ENCODE measurements at regions not wholly inside any gene's neighbourhood (a gene's known extent, or its start where the extent isn't known, plus 50 kb on each side); places are given as distances from the start of the nearest gene placed in this dataset.

DNA sequence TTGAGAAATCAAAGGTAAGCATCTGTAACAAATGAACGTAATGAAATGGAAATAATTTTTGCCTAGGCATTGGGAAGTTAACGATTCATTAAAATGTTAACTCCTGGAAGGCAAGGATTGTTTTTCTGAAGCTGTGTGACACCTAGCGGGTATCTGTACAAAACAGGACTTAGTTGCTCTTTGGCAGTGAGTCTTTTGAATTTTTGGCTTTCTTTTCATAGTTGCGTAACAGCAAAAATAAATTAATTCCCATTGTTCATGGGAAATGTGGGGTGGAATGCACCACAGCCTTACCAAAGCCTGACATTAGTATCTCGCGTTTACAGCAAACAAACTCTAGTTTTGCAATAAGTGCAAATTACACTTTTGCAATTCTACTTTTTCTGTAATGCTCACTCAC, 92.7 kb upstream of the DTNBP1 start:
- no peak for DNase-seq
- Histone ChIP-seq H3K36me3 (replicated peaks in 1 of 2; ENCODE audit: control insufficient read depth in 1 of 2, insufficient read depth in 2 of 2, low read length in 2 of 2) (no peaks in the 10 kb centered on the region), H3K4me2 (replicated peaks; ENCODE audit: extremely low read depth, low read length, poor library complexity, severe bottlenecking) (no peak overlapping the region), H3K4me3 (replicated peaks in 1 of 3; ENCODE audit: low read depth in 2 of 3, low read length in 3 of 3) (no peak overlapping the region), H3K27me3 (ENCODE audit: control insufficient read depth in 2 of 2, insufficient read depth in 2 of 2, low read length in 2 of 2) (no peaks in the 10 kb centered on the region), H3K9me3 (replicated peaks in 1 of 2; ENCODE audit: control insufficient read depth in 1 of 2, insufficient read depth in 1 of 2, low read length in 2 of 2) (no peaks in the 10 kb centered on the region), H3K4me1 (ENCODE audit: control insufficient read depth in 1 of 2, insufficient read depth in 2 of 2, low read length in 2 of 2) (no peaks in the 10 kb centered on the region), H2AFZ (ENCODE audit: insufficient read depth, low read depth, low read length, poor library complexity, severe bottlenecking) (no peak overlapping the region), H3K27ac (ENCODE audit: low read depth in 1 of 2, low read length in 2 of 2) (no peak overlapping the region), H3K79me2 (ENCODE audit: insufficient read depth, low read length) (no peaks in the 10 kb centered on the region), H3K9ac (ENCODE audit: insufficient read depth, low read length, poor library complexity, severe bottlenecking) (no peak overlapping the region), H4K20me1 (ENCODE audit: insufficient read depth, low read length) (no peaks in the 10 kb centered on the region)
- no peaks in the 10 kb centered on the region for H3K27me3 Mint-ChIP-seq (ENCODE audit: low read depth in 3 of 3)
- H3K36me3 Mint-ChIP-seq = no peaks in the 10 kb centered on the region
- H3K4me3 Mint-ChIP-seq = no peak overlapping the region
- H3K27ac Mint-ChIP-seq = no peak overlapping the region
- no peaks in the 10 kb centered on the region for H3K4me1 Mint-ChIP-seq
- 80% methylated on average over 2 of the region's 6 CpGs for WGBS (ENCODE audit: insufficient coverage)
- peaks cover 0 to 13% (median 6%) of the 10 kb centered on the region in 7 donors for H3K9me3 Mint-ChIP-seq
- intact Hi-C loops (cut with micrococcal nuclease) = no loop called here
- TF ChIP-seq, protein P1, sequence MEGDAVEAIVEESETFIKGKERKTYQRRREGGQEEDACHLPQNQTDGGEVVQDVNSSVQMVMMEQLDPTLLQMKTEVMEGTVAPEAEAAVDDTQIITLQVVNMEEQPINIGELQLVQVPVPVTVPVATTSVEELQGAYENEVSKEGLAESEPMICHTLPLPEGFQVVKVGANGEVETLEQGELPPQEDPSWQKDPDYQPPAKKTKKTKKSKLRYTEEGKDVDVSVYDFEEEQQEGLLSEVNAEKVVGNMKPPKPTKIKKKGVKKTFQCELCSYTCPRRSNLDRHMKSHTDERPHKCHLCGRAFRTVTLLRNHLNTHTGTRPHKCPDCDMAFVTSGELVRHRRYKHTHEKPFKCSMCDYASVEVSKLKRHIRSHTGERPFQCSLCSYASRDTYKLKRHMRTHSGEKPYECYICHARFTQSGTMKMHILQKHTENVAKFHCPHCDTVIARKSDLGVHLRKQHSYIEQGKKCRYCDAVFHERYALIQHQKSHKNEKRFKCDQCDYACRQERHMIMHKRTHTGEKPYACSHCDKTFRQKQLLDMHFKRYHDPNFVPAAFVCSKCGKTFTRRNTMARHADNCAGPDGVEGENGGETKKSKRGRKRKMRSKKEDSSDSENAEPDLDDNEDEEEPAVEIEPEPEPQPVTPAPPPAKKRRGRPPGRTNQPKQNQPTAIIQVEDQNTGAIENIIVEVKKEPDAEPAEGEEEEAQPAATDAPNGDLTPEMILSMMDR (IDR thresholded peaks at IDR 0.05) = no peak

DNA sequence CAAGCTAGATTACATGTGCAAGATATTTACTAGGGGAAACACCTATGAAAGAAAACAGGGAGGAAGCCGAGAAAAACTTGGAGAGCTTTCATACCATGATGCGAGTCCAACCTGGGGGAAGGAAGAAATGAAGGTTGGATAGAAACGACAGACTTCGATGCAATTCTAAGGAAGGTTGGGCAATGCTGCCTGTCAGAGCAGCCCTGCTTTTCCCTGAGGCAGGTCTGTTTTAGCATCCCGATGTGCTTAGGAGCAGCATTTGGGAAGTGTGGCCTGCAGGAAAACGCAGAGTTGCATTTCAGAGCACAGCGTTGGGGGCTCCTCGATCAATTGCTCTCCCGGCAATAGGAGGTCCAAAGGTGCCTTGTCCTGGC, 91.9 kb upstream of the DTNBP1 start:
- TF ChIP-seq, protein P1 (IDR thresholded peaks at IDR 0.05) = no peak
- Histone ChIP-seq H3K9me3 (replicated peaks in 1 of 2; ENCODE audit: control insufficient read depth in 1 of 2, insufficient read depth in 1 of 2, low read length in 2 of 2) (no peaks in the 10 kb centered on the region), H3K4me2 (replicated peaks; ENCODE audit: extremely low read depth, low read length, poor library complexity, severe bottlenecking) (no peak overlapping the region), H3K9ac (ENCODE audit: insufficient read depth, low read length, poor library complexity, severe bottlenecking) (no peak overlapping the region), H2AFZ (ENCODE audit: insufficient read depth, low read depth, low read length, poor library complexity, severe bottlenecking) (peak overlapping the region; percentile 10), H4K20me1 (ENCODE audit: insufficient read depth, low read length) (no peaks in the 10 kb centered on the region), H3K4me3 (replicated peaks in 1 of 3; ENCODE audit: low read depth in 2 of 3, low read length in 3 of 3) (no peak overlapping the region), H3K79me2 (ENCODE audit: insufficient read depth, low read length) (no peaks in the 10 kb centered on the region), H3K27me3 (ENCODE audit: control insufficient read depth in 2 of 2, insufficient read depth in 2 of 2, low read length in 2 of 2) (no peaks in the 10 kb centered on the region), H3K4me1 (ENCODE audit: control insufficient read depth in 1 of 2, insufficient read depth in 2 of 2, low read length in 2 of 2) (no peaks in the 10 kb centered on the region), H3K27ac (ENCODE audit: low read depth in 1 of 2, low read length in 2 of 2) (no peak overlapping the region), H3K36me3 (replicated peaks in 1 of 2; ENCODE audit: control insufficient read depth in 1 of 2, insufficient read depth in 2 of 2, low read length in 2 of 2) (no peaks in the 10 kb centered on the region)
- Mint-ChIP-seq H3K4me1 (no peaks in the 10 kb centered on the region), H3K27ac (no peak overlapping the region), H3K36me3 (no peaks in the 10 kb centered on the region), H3K4me3 (no peak overlapping the region), H3K27me3 (ENCODE audit: low read depth in 3 of 3) (no peaks in the 10 kb centered on the region), H3K9me3 (peaks cover 0 to 13% (median 6%) of the 10 kb centered on the region in 7 donors)
- intact Hi-C loops (cut with micrococcal nuclease) = no loop called here
- 87% methylated on average over 9 of the region's 9 CpGs for WGBS (ENCODE audit: insufficient coverage)
- DNase-seq = no peak

Data from CD14-positive monocyte (primary cell).